ENCODE measurements at regions not wholly inside any gene's neighbourhood (a gene's known extent, or its start where the extent isn't known, plus 50 kb on each side); places are given as distances from the start of the nearest gene placed in this dataset.

DNA sequence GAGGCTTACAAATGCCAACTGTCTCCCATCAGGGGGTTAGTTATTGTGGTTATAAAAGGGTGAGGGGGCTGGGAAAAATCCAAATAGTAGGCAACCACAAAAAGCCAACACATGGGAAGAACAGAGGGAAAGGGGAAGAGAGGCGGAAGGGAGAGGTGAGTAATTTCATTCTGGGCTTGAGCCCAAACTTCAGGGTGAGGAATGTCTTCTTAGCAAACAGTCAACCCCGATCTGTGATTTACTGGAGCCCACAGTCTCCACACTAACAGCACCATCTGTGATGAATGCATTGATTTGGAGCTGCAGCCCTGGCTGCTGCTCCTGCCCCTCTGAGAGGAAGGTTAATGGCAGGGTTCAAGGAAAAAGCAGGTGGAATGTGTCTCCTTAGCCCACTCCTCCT lies 162.2 kb upstream of the GPR101 start:
- TF ChIP-seq, protein P1, sequence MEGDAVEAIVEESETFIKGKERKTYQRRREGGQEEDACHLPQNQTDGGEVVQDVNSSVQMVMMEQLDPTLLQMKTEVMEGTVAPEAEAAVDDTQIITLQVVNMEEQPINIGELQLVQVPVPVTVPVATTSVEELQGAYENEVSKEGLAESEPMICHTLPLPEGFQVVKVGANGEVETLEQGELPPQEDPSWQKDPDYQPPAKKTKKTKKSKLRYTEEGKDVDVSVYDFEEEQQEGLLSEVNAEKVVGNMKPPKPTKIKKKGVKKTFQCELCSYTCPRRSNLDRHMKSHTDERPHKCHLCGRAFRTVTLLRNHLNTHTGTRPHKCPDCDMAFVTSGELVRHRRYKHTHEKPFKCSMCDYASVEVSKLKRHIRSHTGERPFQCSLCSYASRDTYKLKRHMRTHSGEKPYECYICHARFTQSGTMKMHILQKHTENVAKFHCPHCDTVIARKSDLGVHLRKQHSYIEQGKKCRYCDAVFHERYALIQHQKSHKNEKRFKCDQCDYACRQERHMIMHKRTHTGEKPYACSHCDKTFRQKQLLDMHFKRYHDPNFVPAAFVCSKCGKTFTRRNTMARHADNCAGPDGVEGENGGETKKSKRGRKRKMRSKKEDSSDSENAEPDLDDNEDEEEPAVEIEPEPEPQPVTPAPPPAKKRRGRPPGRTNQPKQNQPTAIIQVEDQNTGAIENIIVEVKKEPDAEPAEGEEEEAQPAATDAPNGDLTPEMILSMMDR (IDR thresholded peaks at IDR 0.05) = no peak
- no peak for TF ChIP-seq EP300 (IDR thresholded peaks at IDR 0.05)

All from ovary (tissue), 3 donors.